Activated CD4-positive, alpha-beta T cell treated with anti-CD3 and anti-CD28 coated beads, Interleukin-2, Interleukin-6, amounts not matched to agents 100 ng/mL and 50 ng/mL, durations not matched to agents 16 hours and 8 hours (primary cell): ENCODE measurements at regions not wholly inside any gene's neighbourhood (a gene's known extent, or its start where the extent isn't known, plus 50 kb on each side); places are given as distances from the start of the nearest gene placed in this dataset.

Experiments used
- DNase-seq: peaks from one replicate; pipeline ENCODE4 v3.0.0-alpha.2; 2020

DNA sequence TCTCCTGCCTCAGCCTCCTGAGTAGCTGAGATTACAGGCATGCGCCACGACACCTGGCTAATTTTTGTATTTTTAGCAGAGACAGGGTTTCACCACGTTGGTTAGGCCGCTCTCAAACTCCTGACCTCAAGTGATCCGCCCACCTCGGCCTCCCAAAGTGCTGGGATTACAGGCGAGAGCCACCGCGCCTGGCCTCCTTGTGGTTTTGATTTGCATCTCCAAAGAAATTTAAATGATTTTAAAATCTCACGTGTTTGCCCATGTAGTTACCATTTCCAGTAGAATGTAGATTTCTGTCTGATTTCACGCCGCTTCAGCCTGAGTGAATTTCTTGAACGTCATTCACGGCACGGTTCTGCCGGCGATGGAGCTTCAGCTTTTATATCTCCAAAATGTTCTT, 55.8 kb downstream of the IGF2 start:
- no peak for DNase-seq

- DNase-seq, result peak; percentile 80
Observed at GRCh38 chr11:2077061-2077802, 62.0 kb downstream of the IGF2 start.

GRCh38 chr11:2076441-2076840, 62.7 kb downstream of the IGF2 start:
- no peak for DNase-seq

DNA sequence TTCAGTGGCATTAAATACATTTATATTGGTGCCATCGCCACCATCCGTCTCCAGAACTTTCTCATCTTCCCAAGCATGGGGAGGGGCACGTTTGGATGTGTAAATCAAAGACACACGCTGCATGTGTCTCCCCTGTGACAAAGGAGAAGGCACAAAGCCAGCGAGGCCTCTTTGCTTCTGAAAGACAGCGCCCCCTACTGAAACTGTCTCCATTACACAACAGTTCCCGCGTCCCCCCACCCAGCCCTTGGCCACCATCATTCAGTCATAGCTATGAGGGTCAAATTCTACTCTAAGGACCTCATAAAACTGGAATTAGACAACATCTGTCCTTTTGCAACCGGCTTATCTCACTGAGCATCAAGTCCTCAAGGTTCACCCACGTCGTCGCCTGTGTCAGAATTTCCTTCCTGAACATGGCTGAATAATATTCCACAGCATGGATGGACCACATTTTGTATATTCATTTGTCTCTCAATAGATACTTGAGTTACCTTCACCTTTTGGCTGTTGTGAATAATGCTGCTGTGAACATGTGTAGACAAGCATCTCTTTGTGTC, 64.8 kb downstream of the IGF2 start:
- no peak for DNase-seq

DNA sequence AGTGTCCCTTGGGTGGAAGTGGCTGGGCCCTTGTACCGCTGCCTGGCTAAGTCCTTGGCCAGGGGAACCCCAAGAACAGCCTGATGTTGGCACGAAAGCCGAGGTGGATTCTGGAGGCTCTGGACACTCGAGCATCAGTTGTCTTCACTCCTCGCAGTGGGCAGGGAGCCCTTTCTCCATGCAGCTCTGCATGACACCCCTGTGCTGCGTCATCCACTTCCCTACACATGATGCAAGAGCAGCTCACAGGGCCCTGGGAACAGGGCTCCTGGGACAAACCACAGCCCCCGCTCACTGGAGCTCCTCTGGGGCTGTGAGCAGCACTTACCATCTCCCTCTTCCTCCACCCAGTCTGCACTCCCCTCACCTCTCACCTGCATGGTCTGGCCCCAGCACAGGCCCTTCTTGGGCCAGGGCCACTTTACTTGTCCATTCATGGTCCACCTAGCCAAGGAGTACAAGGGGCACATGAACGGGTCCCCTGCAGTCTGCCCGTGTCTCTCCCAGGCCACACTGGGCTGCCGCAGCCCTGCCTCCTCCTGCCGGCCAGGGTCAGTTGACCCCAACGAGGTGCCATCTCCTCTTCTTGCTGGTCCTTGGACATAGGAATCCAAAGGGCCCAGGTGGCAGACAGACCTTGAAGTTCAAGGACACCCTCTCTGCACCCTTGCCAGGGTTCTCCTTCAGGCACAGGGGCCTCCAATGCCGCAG, 66.5 kb downstream of the IGF2 start:
- DNase-seq, result no peak

DNA sequence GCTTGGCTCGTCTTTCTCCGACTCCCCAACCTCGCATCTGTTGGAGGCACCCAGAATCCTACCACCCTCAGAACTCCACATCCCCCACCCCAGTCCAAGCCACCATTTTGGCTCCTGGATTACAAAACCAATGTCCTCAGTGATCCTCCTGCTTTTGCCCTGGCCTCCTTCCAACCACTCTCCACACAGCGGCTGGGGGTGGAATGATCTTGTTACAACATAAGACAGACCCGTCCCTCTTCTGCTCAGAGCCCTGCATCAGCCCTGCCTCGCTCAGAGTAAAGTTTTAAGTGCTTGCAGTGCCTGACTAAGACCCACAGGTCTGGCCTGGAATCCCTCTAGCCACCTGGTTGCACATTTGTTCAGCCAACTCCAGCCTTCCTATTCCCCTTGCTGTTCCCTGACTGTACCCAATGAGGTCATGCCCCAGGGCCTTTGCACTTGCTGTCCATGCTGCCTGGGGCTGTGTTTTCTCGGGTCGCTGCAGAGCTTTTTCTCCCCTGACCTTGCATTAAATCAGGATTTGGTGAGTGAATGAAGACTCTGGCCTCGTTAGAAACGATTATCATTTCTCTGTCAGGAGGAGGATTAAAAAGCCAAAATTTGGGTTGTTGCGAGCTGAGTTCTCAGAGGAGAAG, 67.3 kb downstream of the IGF2 start:
- DNase-seq, result no peak
